ENCODE measurements at regions not wholly inside any gene's neighbourhood (a gene's known extent, or its start where the extent isn't known, plus 50 kb on each side); places are given as distances from the start of the nearest gene placed in this dataset.
A peak's percentile ranks its signal among the peaks of the same experiment; 100 is the strongest.

- H3K4me3 ChIP-seq: no peak overlapping the region
- H3K27me3 ChIP-seq: no peaks in the 10 kb centered on the region
- H3K27ac ChIP-seq: no peak overlapping the region
- TF ChIP-seq POLR2AphosphoS5 (IDR thresholded peaks at IDR 0.05) (no peak), EP300 (IDR thresholded peaks at IDR 0.05) (no peak), POLR2A (IDR thresholded peaks at IDR 0.05) (no peak), CTCF (IDR thresholded peaks at IDR 0.05) (no peak)
- no peaks in the 10 kb centered on the region for H3K4me1 ChIP-seq
- H3K9me3 ChIP-seq: no peaks in the 10 kb centered on the region
- peaks cover 16 to 100% of the 10 kb centered on the region in 2 donors for H3K36me3 ChIP-seq
- peak; percentile 71 for ATAC-seq
- WGBS, 2 donors (ENCODE audit: low coverage in 1 of 2): 65 to 77% methylated on average over 4 to 7 of the region's 7 CpGs
Measured at GRCh38 chr2:16559278-16560067, 106.2 kb downstream of the CYRIA start.

- no peak for ATAC-seq
- Histone ChIP-seq H3K4me1 (no peaks in the 10 kb centered on the region), H3K4me3 (no peak overlapping the region), H3K27me3 (no peaks in the 10 kb centered on the region), H3K27ac (no peak overlapping the region), H3K36me3 (peaks cover 0 to 74% of the 10 kb centered on the region in 2 donors), H3K9me3 (no peaks in the 10 kb centered on the region)
- no peak for TF ChIP-seq POLR2AphosphoS5 (IDR thresholded peaks at IDR 0.05)
- no peak for TF ChIP-seq EP300 (IDR thresholded peaks at IDR 0.05)
- no peak for TF ChIP-seq POLR2A (IDR thresholded peaks at IDR 0.05)
- TF ChIP-seq CTCF (IDR thresholded peaks at IDR 0.05): no peak
Measured at GRCh38 chr2:16554060-16554583, 111.5 kb downstream of the CYRIA start.

GRCh38 chr2:16553226-16553625 is 112.4 kb downstream of the CYRIA start:
- Histone ChIP-seq H3K9me3 (no peaks in the 10 kb centered on the region), H3K27ac (no peak overlapping the region), H3K4me3 (no peak overlapping the region), H3K27me3 (no peaks in the 10 kb centered on the region), H3K4me1 (no peaks in the 10 kb centered on the region), H3K36me3 (peaks cover 0 to 65% of the 10 kb centered on the region in 2 donors)
- WGBS, 2 donors (ENCODE audit: low coverage in 1 of 2): 65 to 70% methylated on average over 4 of the region's 4 CpGs
- no peak for TF ChIP-seq POLR2A (IDR thresholded peaks at IDR 0.05)
- TF ChIP-seq CTCF (IDR thresholded peaks at IDR 0.05): peak; percentile 46 to 61 (median 50)
- no peak for ATAC-seq

- no peak for ATAC-seq
- Histone ChIP-seq H3K9me3 (no peaks in the 10 kb centered on the region), H3K36me3 (peaks cover 0 to 55% of the 10 kb centered on the region in 2 donors), H3K27ac (no peak overlapping the region), H3K4me3 (no peak overlapping the region), H3K27me3 (no peaks in the 10 kb centered on the region), H3K4me1 (no peaks in the 10 kb centered on the region)
- TF ChIP-seq POLR2AphosphoS5 (IDR thresholded peaks at IDR 0.05) (no peak), POLR2A (IDR thresholded peaks at IDR 0.05) (no peak), CTCF (IDR thresholded peaks at IDR 0.05) (no peak), EP300 (IDR thresholded peaks at IDR 0.05) (no peak)
- 45 to 59% methylated on average over 4 of the region's 4 CpGs for WGBS, 2 donors (ENCODE audit: low coverage in 1 of 2)
Measured at GRCh38 chr2:16552202-16552601, 113.4 kb downstream of the CYRIA start.

GRCh38 chr2:16548036-16548435 is 117.6 kb downstream of the CYRIA start:
- ATAC-seq: no peak
- 80 to 88% methylated on average over 2 of the region's 2 CpGs for WGBS, 2 donors (ENCODE audit: low coverage in 1 of 2)
- no peak overlapping the region for H3K4me3 ChIP-seq
- peaks cover 0 to 18% of the 10 kb centered on the region in 2 donors for H3K36me3 ChIP-seq
- no peaks in the 10 kb centered on the region for H3K27me3 ChIP-seq
- no peaks in the 10 kb centered on the region for H3K4me1 ChIP-seq
- no peaks in the 10 kb centered on the region for H3K9me3 ChIP-seq
- TF ChIP-seq EP300 (IDR thresholded peaks at IDR 0.05) (no peak), POLR2A (IDR thresholded peaks at IDR 0.05) (no peak), POLR2AphosphoS5 (IDR thresholded peaks at IDR 0.05) (no peak), CTCF (IDR thresholded peaks at IDR 0.05) (no peak)
- H3K27ac ChIP-seq: no peak overlapping the region

Measured in gastroesophageal sphincter (tissue), 4 donors.